GM12891 (cell line): ENCODE measurements at regions not wholly inside any gene's neighbourhood (a gene's known extent, or its start where the extent isn't known, plus 50 kb on each side); places are given as distances from the start of the nearest gene placed in this dataset.
A peak's percentile ranks its signal among the peaks of the same experiment; 100 is the strongest.

Experiments used
- DNase-seq: peaks from one replicate; pipeline ENCODE4 v3.0.0; 2011; ENCODE audit warnings: low spot score; ENCODE audit not compliant: insufficient read length
- FAIRE-seq: peaks from 2 replicates; lab custom pipeline; 2011; peaks lifted over from hg19 to GRCh38; lab: Jason Lieb, UNC
- PAX5 ChIP-seq: IDR thresholded peaks from 2 replicates; pipeline ENCODE4 v1.6.1; 2011; ENCODE audit warnings: low read length, moderate library complexity, mild to moderate bottlenecking; ENCODE audit not compliant: insufficient read depth, severe bottlenecking
- POLR2A ChIP-seq: IDR thresholded peaks from 2 replicates; pipeline ENCODE4 v1.6.1; 2011; ENCODE audit warnings: low read depth, low read length, control low read depth
- POLR2AphosphoS5 ChIP-seq: IDR thresholded peaks from 2 replicates; pipeline ENCODE4 v1.6.1; 2011; ENCODE audit warnings: low read depth, low read length, control low read depth
- POU2F2 ChIP-seq: IDR thresholded peaks from 2 replicates; pipeline ENCODE4 v1.6.1; 2011; ENCODE audit warnings: low read depth, mild to moderate bottlenecking, control low read depth, low read length, moderate library complexity
- SPI1 ChIP-seq: IDR thresholded peaks from 2 replicates; pipeline ENCODE4 v1.6.1; 2011; ENCODE audit warnings: low read depth, low read length, control low read depth
- TAF1 ChIP-seq: IDR thresholded peaks from 2 replicates; pipeline ENCODE4 v1.6.1; 2011; ENCODE audit warnings: low read depth, low read length, control low read depth

DNA sequence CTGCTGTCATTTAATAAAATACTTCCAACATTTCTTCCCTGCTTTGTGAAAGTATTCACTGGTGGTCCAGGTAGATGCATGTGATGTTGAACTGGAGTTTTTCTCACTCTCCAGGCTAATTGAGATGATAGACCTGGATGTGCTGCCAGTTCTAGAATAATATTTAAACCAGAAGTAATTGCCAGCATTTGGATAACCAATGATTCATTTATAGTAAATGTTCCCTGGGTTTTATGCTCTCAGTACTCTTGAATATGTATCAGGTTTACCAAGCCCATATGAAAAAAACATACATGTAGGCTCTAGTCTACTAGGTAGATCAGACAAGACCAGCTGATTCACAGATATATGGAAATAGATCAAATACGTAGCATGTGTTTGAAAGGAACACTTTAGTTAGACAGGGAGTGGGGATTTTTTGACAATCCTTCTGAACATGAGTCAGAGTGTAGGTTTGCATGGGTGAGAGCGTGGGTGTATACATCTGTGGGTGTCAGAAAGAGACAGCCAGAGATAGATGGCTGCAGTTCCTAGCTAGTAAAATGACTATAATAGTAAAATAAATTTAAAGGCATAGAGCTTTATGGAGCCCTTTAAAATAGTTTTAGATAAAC is 115.1 kb downstream of the NAB1 start:
- peak; percentile 20 for FAIRE-seq
- DNase-seq, result no peak
- no peak for TF ChIP-seq PAX5
- TF ChIP-seq POLR2AphosphoS5, result no peak
- TF ChIP-seq POU2F2, result no peak
- no peak for TF ChIP-seq POLR2A
- TF ChIP-seq TAF1, result no peak
- TF ChIP-seq SPI1, result no peak

DNA sequence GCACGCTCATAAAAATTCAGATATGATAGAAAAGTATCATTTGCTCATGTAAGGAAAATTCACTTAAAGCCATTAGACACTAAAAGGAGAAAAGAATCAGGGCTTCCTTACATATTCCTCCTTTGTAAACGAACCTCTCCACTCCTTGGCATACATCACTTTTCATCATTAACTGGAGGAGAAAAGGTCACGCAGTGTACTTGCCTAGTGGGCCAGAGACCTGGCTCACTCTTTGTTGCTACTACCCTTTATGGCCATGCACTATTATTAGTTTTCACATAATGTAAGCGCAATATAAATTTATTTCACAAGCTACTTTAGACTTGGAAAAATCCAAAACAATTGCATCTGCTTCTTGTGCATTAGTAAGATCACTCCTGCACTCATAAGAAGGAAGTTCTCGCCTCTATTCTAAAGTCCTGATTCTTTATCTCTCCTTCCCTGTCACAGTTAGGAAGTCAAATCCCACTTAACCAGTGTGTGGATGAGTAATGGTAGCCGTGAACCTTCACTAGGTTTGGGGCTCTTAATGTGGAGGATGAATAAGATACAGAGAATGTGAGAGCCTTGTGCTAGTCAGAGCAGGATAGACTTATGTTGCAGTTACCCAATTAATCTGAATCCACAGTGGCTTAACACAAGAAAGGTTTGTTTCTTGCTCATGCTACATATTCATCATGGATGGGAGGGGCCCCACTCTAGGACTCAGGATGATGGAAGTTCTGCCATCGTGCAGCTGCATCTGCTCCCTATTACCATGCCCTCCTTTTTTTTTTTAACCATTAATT is 115.0 kb upstream of the GLS start:
- TF ChIP-seq PAX5 (no peak), TAF1 (no peak), POU2F2 (no peak), POLR2A (no peak), POLR2AphosphoS5 (no peak), SPI1 (no peak)
- DNase-seq (no peak), FAIRE-seq (no peak)

DNA sequence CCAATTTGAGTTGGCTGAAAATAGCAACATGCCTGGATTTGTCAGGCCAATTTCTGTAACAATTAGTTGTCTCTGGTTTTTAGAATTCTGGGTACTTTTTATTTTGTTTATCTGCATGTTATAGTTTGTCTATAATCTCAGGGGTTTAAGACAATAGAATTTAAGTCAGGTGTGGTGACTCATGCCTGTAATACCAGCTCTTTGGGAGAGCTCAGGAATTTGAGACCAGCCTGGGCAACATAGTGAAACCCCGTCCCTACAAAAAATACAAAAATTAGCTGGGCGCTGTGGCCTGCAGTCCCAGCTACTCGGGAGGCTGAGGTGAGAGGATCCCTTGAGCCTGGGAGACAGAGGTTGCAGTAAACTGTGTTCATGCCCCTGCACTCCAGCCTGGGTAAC is 114.4 kb upstream of the GLS start:
- DNase-seq, result no peak
- TF ChIP-seq TAF1 (no peak), POLR2AphosphoS5 (no peak), POLR2A (no peak), POU2F2 (no peak), SPI1 (no peak), PAX5 (no peak)
- FAIRE-seq, result no peak

DNA sequence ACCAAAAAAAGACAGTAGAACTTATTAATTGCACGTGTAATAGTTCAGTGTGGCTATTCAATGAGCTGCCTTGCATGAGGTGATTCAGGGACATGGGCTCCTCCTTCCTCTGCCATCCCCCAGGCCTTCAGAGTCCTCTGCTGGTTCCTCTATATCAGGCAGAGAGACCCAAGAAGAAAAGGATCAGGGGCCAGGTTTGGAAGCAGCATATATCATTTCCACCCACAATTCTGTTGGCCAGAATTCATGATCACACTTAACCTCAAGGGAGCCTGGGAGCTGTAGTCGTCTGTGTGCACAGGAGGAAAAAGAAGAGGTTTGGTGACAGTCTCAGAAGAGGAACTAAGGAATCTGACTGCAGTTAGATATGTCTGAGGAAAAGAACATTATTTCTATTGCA is 114.0 kb upstream of the GLS start:
- DNase-seq, result no peak
- no peak for FAIRE-seq

DNA sequence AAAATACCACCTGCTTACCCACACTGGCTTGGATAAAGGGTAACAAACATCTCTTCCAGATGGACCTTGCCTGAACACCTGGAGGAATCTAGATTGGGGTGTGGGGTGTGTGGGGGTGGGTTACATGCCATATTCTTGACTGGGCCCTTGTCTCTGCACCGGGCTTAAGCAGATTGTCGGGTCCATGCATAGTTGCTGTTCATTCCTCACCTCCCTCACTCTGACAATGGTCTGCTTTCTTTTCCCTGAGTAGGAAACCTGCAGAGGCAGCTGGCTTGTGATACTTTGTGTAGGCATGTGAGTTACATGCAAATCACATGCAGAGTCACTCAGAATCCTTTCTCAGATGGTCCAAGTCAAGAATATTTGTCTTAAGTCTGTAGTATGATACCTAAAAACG is 112.8 kb upstream of the GLS start:
- no peak for FAIRE-seq
- no peak for DNase-seq
- TF ChIP-seq POLR2A, result no peak
- no peak for TF ChIP-seq POU2F2
- TF ChIP-seq TAF1, result no peak
- no peak for TF ChIP-seq PAX5
- TF ChIP-seq SPI1, result no peak
- TF ChIP-seq POLR2AphosphoS5, result no peak

More for the DNA sequence above, 114.0 kb upstream of the GLS start:
- TF ChIP-seq POU2F2 (no peak), SPI1 (no peak), PAX5 (no peak), POLR2AphosphoS5 (no peak), POLR2A (no peak), TAF1 (no peak)

DNA sequence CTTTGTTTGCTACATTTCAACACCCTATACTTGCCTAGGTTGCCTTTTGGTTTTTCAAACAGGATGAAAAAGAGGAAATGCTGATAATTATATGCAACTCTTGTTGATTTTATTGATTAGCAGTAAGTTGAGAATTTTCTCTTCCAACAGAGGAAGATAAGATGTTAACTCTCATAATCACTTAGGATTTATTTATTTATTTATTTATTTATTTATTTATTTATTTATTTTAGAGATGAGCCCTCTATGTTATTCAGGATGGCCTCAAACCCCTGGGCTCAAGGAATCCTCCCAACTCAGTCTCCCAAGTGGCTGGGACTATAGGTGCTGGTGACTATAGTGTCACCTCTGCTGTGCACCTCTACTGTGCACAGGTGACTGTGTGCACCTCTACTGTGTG is 111.4 kb upstream of the GLS start:
- DNase-seq (no peak), FAIRE-seq (no peak)
- TF ChIP-seq POLR2A (no peak), POLR2AphosphoS5 (no peak), SPI1 (no peak), POU2F2 (no peak), TAF1 (no peak), PAX5 (no peak)

DNA sequence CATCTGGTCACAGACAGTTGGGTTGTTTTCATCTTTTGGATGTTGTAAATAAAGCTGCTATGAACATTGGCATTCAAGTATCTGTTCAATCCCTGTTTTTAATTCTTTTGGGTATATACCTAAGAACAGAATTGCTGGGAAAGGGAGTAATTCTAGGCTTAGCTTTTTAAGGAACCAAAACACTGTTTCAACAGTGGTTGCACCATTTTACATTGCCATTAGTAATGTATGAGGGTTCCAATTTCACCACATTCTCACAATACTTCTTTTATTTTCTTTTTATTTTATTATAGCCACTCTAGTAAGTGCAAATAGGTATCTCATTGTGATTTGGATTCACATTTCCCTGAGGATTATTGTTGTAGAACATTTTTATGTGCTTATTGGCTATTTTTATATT is 108.9 kb upstream of the GLS start:
- TF ChIP-seq PAX5 (no peak), POLR2AphosphoS5 (no peak), POLR2A (no peak), POU2F2 (no peak), SPI1 (no peak), TAF1 (no peak)
- no peak for DNase-seq
- FAIRE-seq, result no peak

DNA sequence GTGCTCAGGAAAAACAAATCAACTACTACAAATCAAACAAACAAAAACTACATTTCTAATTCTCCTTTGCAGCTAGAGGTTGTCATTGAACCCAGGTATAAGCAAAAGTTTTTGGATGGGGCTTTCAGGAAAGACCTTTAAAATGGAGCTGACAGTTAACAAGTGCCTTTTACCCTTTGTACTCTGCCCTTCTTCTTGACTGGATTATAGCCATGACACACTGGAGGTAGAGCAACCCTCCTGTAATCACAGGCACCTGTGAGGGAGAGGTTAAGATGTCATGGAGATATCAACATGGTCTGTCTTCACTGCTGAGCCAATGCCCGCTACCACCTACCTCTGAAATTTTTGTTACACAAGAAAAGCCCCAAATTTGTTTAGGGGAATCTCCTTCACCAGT is 100.0 kb upstream of the GLS start:
- TF ChIP-seq POLR2A (no peak), TAF1 (no peak), POLR2AphosphoS5 (no peak), PAX5 (no peak), SPI1 (no peak), POU2F2 (no peak)
- DNase-seq (no peak), FAIRE-seq (no peak)

DNA sequence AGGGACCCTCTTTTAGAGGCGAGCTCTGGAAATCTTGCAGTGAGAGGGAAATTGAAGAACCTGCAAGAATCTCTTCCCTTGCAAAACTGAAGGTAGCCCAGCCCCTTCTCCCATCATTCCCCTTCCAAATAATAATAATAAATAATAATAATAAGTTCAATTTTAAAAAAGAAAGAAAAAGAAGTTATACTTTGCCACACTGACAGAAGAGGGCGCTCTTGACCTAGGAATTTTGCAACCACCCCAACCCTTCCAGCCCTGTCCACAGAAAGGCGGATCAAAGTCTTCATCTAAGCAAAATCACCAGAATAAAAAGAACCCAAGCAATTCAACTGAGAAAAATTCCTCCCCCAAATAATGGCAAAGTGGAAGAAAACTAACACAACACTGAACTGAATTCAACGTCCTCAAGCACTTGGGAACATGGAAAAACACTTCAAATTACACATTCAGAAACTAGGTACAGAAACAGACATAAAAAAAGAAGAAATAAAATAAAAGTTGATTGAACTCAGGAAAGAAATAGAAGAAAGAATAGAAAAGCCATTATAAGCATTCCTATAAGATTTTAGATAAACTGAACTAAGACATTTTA is 98.9 kb upstream of the GLS start:
- no peak for FAIRE-seq
- no peak for TF ChIP-seq TAF1

More for the DNA sequence above, 98.9 kb upstream of the GLS start:
- peak; percentile 31 for DNase-seq
